K562 (cell line): ENCODE measurements at regions not wholly inside any gene's neighbourhood (a gene's known extent, or its start where the extent isn't known, plus 50 kb on each side); places are given as distances from the start of the nearest gene placed in this dataset.

ENCODE experiments used
- ATAC-seq: fragments of 200-7000 bp; cut with Tn5 transposase; 3 replicates; pipeline ENCODE4 v1.9.1; 2020; ENCODE audit warnings: moderate library complexity
- BruUV-seq: library from RNA; stranded (reverse); fragments of 400-500 nt; replicated peaks from 2 replicates; lab custom pipeline; 2021; lab: Mats Ljungman, UMichigan
- CTCF ChIA-PET: fragments of 300-600 bp; formaldehyde crosslinking; extraction: SDS; loops from one replicate; lab custom pipeline; 2021; ENCODE audit warnings: low intra/inter-chr PET ratio; lab: Yijun Ruan, JAX
- POLR2A ChIA-PET: fragments of 300-600, 350-650 bp; sonication (Branson Sonifier 250); formaldehyde crosslinking; extraction: SDS; loops from one replicate; lab custom pipeline; 2021; ENCODE audit warnings: antibody characterized with exemption, inconsistent platforms; lab: Yijun Ruan, JAX
- DNase-seq, 4 experiments: peaks; one replicate each; pipeline versions ENCODE4 v3.0.0 to v3.0.0-alpha.2; 2011 to 2018; ENCODE audit warnings: low spot score in 3 of 4, mixed read lengths in 3 of 4; ENCODE audit errors: extremely low read depth in 1 of 4
- FAIRE-seq: peaks from 2 replicates; lab custom pipeline; 2011; peaks lifted over from hg19 to GRCh38; lab: Jason Lieb, UNC
- H2AFZ ChIP-seq: 2 replicates; pipeline ENCODE4 v1.6.0; 2011; ENCODE audit warnings: low read depth, low read length, control low read depth, inconsistent platforms
- H3K27ac ChIP-seq: fragments of 200-600 bp; 3 replicates; pipeline ENCODE4 v1.8.0; 2011; ENCODE audit warnings: low read depth, mild to moderate bottlenecking, control low read depth, inconsistent platforms, low read length, moderate library complexity, mixed read lengths; ENCODE audit errors: extremely low read depth
- H3K27me3 ChIP-seq, 2 experiments: fragments of 300-600 bp in 1 of 2; 2 replicates in 1 of 2; 3 replicates in 1 of 2; pipeline versions ENCODE4 v1.6.0 to v1.8.0; 2011; ENCODE audit warnings: inconsistent platforms in 2 of 2, low read length in 2 of 2, mild to moderate bottlenecking in 1 of 2, mixed read lengths in 1 of 2, moderate library complexity in 1 of 2; ENCODE audit not compliant: control insufficient read depth in 2 of 2, insufficient read depth in 2 of 2
- H3K36me3 ChIP-seq: fragments of 300-600 bp; 3 replicates; pipeline ENCODE4 v1.8.0; 2011; ENCODE audit warnings: mild to moderate bottlenecking, low read length, inconsistent platforms; ENCODE audit not compliant: control insufficient read depth, insufficient read depth
- H3K4me1 ChIP-seq, 2 experiments: fragments of 200-600 bp in 1 of 2; replicated peaks in 1 of 2; 2 replicates in 1 of 2; 3 replicates in 1 of 2; pipeline versions ENCODE4 v1.5.1 to v1.8.0; 2011; ENCODE audit warnings: inconsistent platforms in 2 of 2, low read length in 2 of 2, mild to moderate bottlenecking in 1 of 2, mixed read lengths in 1 of 2, moderate library complexity in 1 of 2; ENCODE audit not compliant: control insufficient read depth in 2 of 2, insufficient read depth in 2 of 2
- H3K4me2 ChIP-seq: 2 replicates; pipeline ENCODE4 v1.6.1; 2011; ENCODE audit warnings: low read length, control low read depth, inconsistent platforms, mixed read lengths; ENCODE audit not compliant: insufficient read depth
- H3K4me3 ChIP-seq: fragments of 200-600 bp; sonication (generic), shearing (Covaris generic); 2 replicates; pipeline ENCODE4 v1.5.1; 2016; ENCODE audit warnings: control low read depth, inconsistent platforms
- H3K79me2 ChIP-seq: fragments of 200-600 bp; 3 replicates; pipeline ENCODE4 v1.8.0; 2011; ENCODE audit warnings: low read length, inconsistent platforms; ENCODE audit not compliant: control insufficient read depth, insufficient read depth
- H3K9ac ChIP-seq, 2 experiments: 2 replicates each; pipeline versions ENCODE4 v1.6.0 to v1.6.1; 2011; ENCODE audit warnings: low read depth in 2 of 2, low read length in 2 of 2, control low read depth in 1 of 2, inconsistent platforms in 1 of 2, mild to moderate bottlenecking in 1 of 2, mixed read lengths in 1 of 2; ENCODE audit not compliant: insufficient read depth in 1 of 2
- H3K9me1 ChIP-seq: one replicate; pipeline ENCODE4 v1.6.0; 2011; ENCODE audit warnings: inconsistent platforms, mild to moderate bottlenecking, low read length, moderate library complexity; ENCODE audit not compliant: control insufficient read depth, insufficient read depth
- H3K9me3 ChIP-seq: replicated peaks from 2 replicates; pipeline ENCODE4 v1.5.1; 2011; ENCODE audit warnings: low read depth, low read length, inconsistent platforms; ENCODE audit not compliant: control insufficient read depth, insufficient read depth
- H4K20me1 ChIP-seq: replicated peaks from 2 replicates; pipeline ENCODE4 v1.6.1; 2011; ENCODE audit warnings: low read length, inconsistent platforms, mixed read lengths; ENCODE audit not compliant: control insufficient read depth, insufficient read depth
- CBX1 ChIP-seq: sonication (generic); IDR thresholded peaks from 2 replicates; pipeline ENCODE4 v1.6.1; 2016; ENCODE audit warnings: antibody characterized with exemption, low read depth, mild to moderate bottlenecking
- CREB1 ChIP-seq, 2 experiments: sonication (generic) in 1 of 2; formaldehyde crosslinking in 1 of 2; IDR thresholded peaks; 2 replicates each; pipeline versions ENCODE4 v1.6.1 to v1.8.0; 2012 to 2022; ENCODE audit warnings: inconsistent platforms in 1 of 2, mild to moderate bottlenecking in 1 of 2, missing genetic modification reagents in 1 of 2, moderate library complexity in 1 of 2
- KDM1A ChIP-seq, 2 experiments: fragments of 450-650 bp; IDR thresholded peaks; 2 replicates each; pipeline ENCODE4 v1.6.1; 2016; ENCODE audit warnings: mild to moderate bottlenecking in 2 of 2
- RFX7 ChIP-seq: fragments of 250-450 bp; sonication (Bioruptor Pico); IDR thresholded peaks from 2 replicates; pipeline ENCODE4 v1.5.1; 2021; ENCODE audit warnings: mild to moderate bottlenecking
- SAP30 ChIP-seq: fragments of 200-600 bp; sonication (generic); IDR thresholded peaks from 2 replicates; pipeline ENCODE4 v1.6.1; 2012; ENCODE audit warnings: borderline replicate concordance, low read depth, mild to moderate bottlenecking, moderate library complexity, low read length, control low read depth, inconsistent platforms; ENCODE audit not compliant: insufficient read depth, poor library complexity, severe bottlenecking
- SRF ChIP-seq, 2 experiments: fragments of 250-450, 450-650 bp in 1 of 2; sonication (Bioruptor Pico) in 1 of 2; sonication (generic) in 1 of 2; formaldehyde crosslinking; IDR thresholded peaks; 2 replicates each; pipeline versions ENCODE4 v1.5.0 to v1.5.1; 2020 to 2022; ENCODE audit warnings: mild to moderate bottlenecking in 1 of 2, missing genetic modification reagents in 1 of 2
- ZNF140 ChIP-seq: fragments of 250-450 bp; sonication (Bioruptor Pico); IDR thresholded peaks from 2 replicates; pipeline ENCODE4 v1.8.0; 2021; ENCODE audit warnings: moderate library complexity, mild to moderate bottlenecking, inconsistent platforms
- WGBS: fragments of 100-300 bp; shearing (Covaris generic); methylation state at CpG from one replicate; pipeline ENCODE4 v1.1.6; 2016; ENCODE audit warnings: low coverage, mixed read lengths; ENCODE audit not compliant: insufficient coverage; ENCODE audit errors: missing lambda C conversion rate; 5-methylcytosine and 5-hydroxymethylcytosine counted together
- in situ Hi-C: fragments of 300-500 bp; cut with MboI; formaldehyde crosslinking; loops from 4 replicates; pipeline ENCODE4 v1.15.0; 2018; ENCODE audit warnings: inconsistent platforms, mixed read lengths
- intact Hi-C: fragments of 100-400 bp; cut with micrococcal nuclease; formaldehyde crosslinking; loops from 2 replicates; pipeline ENCODE4 v1.14.2; 2022
- TF ChIP-seq, protein P1 (sequence below): fragments of 450-650 bp; IDR thresholded peaks from 2 replicates; pipeline ENCODE4 v1.6.1; 2018; ENCODE audit not compliant: partially characterized antibody
- TF ChIP-seq, protein P2 (sequence below): fragments of 450-650 bp; formaldehyde crosslinking; IDR thresholded peaks from 2 replicates; pipeline ENCODE4 v1.4.0; 2020; ENCODE audit warnings: mild to moderate bottlenecking, moderate library complexity

DNA sequence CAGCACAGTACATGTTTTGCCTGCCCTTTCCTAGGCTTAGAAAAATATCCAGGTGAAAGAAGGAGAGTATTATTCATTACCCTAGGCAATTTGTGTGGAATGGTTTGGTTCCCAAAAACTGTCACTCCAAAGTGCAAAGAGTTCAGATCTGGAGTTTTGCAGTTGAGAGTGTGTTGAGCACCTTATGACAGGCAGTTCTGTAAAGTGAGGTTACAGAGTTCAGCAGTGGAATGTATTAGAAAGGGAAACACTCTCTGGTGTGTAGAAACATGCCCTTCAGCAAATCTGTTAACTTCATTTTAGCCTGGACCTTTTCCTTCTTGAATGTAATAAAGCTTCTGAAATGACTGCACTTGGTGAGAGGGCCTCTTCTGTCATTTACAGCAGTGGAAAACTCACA, 154.0 kb upstream of the SSTR1 start:
- no peaks in the 10 kb centered on the region for H3K79me2 ChIP-seq
- no peaks in the 10 kb centered on the region for H3K27me3 ChIP-seq
- no peak overlapping the region for H3K27ac ChIP-seq
- H2AFZ ChIP-seq, result no peak overlapping the region
- H3K36me3 ChIP-seq, result no peaks in the 10 kb centered on the region
- no peak overlapping the region for H3K4me2 ChIP-seq
- no peaks in the 10 kb centered on the region for H4K20me1 ChIP-seq
- H3K9ac ChIP-seq, result no peak overlapping the region
- no peaks in the 10 kb centered on the region for H3K9me3 ChIP-seq
- ChIA-PET POLR2A (no interaction called here), CTCF (no interaction called here)
- no TSS peak for BruUV-seq
- no peak for FAIRE-seq
- TF ChIP-seq CBX1, result no peak
- no peak for TF ChIP-seq CREB1 (IDR thresholded peaks at IDR 0.05)
- no peak for TF ChIP-seq CREB1 (CRISPR knock-in tag; IDR thresholded peaks at IDR 0.05)
- TF ChIP-seq SRF (CRISPR knock-in tag; IDR thresholded peaks at IDR 0.05), result no peak
- TF ChIP-seq ZNF140 (CRISPR knock-in tag), result no peak
- TF ChIP-seq SAP30, result no peak
- no peak overlapping the region for H3K4me3 ChIP-seq
- no peak for DNase-seq
- H3K4me1 ChIP-seq, result no peaks in the 10 kb centered on the region
- no peak for ATAC-seq
- in situ Hi-C loops, result no loop called here
- intact Hi-C loops, result no loop called here
- H3K9me1 ChIP-seq, result no peaks in the 10 kb centered on the region

DNA sequence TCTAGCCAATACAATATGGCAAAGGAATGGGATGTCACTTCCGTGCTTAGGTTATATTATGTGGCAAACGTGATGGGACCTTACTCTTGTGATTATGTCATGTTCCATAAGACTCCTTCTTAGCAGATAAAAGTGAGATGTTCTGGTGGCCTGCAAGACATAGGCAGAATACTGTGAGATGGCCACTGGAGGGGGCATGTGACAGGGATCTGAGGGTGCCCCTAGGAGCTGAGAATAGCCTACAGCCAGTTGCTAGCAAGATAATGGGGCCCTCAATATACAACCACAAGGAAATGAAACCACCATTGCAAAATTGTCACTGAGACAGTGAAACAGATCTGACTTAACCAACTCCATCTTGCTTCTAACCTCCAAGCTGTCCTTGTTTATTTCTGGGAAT, 151.4 kb upstream of the SSTR1 start:
- ChIA-PET CTCF (no interaction called here), POLR2A (no interaction called here)
- no peak overlapping the region for H3K4me2 ChIP-seq
- TF ChIP-seq, protein P1, sequence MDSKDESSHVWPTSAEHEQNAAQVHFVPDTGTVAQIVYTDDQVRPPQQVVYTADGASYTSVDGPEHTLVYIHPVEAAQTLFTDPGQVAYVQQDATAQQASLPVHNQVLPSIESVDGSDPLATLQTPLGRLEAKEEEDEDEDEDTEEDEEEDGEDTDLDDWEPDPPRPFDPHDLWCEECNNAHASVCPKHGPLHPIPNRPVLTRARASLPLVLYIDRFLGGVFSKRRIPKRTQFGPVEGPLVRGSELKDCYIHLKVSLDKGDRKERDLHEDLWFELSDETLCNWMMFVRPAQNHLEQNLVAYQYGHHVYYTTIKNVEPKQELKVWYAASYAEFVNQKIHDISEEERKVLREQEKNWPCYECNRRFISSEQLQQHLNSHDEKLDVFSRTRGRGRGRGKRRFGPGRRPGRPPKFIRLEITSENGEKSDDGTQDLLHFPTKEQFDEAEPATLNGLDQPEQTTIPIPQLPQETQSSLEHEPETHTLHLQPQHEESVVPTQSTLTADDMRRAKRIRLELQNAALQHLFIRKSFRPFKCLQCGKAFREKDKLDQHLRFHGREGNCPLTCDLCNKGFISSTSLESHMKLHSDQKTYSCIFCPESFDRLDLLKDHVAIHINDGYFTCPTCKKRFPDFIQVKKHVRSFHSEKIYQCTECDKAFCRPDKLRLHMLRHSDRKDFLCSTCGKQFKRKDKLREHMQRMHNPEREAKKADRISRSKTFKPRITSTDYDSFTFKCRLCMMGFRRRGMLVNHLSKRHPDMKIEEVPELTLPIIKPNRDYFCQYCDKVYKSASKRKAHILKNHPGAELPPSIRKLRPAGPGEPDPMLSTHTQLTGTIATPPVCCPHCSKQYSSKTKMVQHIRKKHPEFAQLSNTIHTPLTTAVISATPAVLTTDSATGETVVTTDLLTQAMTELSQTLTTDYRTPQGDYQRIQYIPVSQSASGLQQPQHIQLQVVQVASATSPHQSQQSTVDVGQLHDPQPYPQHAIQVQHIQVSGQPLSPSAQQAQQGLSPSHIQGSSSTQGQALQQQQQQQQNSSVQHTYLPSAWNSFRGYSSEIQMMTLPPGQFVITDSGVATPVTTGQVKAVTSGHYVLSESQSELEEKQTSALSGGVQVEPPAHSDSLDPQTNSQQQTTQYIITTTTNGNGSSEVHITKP, result no peak
- TF ChIP-seq KDM1A (IDR thresholded peaks at IDR 0.05) (no peak), RFX7 (CRISPR knock-in tag) (no peak)
- TF ChIP-seq, protein P2, sequence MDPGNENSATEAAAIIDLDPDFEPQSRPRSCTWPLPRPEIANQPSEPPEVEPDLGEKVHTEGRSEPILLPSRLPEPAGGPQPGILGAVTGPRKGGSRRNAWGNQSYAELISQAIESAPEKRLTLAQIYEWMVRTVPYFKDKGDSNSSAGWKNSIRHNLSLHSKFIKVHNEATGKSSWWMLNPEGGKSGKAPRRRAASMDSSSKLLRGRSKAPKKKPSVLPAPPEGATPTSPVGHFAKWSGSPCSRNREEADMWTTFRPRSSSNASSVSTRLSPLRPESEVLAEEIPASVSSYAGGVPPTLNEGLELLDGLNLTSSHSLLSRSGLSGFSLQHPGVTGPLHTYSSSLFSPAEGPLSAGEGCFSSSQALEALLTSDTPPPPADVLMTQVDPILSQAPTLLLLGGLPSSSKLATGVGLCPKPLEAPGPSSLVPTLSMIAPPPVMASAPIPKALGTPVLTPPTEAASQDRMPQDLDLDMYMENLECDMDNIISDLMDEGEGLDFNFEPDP (CRISPR knock-in tag), result no peak
- H3K27me3 ChIP-seq, result no peaks in the 10 kb centered on the region
- H3K27ac ChIP-seq, result no peak overlapping the region
- FAIRE-seq (no peak), DNase-seq (no peak), ATAC-seq (no peak)
- in situ Hi-C loops (no loop called here), intact Hi-C loops (no loop called here)
- WGBS, result 0% methylated on average over 2 of the region's 2 CpGs
- H2AFZ ChIP-seq, result no peak overlapping the region
- H3K79me2 ChIP-seq, result no peaks in the 10 kb centered on the region
- no peaks in the 10 kb centered on the region for H3K4me1 ChIP-seq
- H3K36me3 ChIP-seq, result no peaks in the 10 kb centered on the region
- no peaks in the 10 kb centered on the region for H4K20me1 ChIP-seq
- H3K9me1 ChIP-seq, result no peaks in the 10 kb centered on the region
- no peaks in the 10 kb centered on the region for H3K9me3 ChIP-seq
- no peak overlapping the region for H3K9ac ChIP-seq
- no TSS peak for BruUV-seq
- H3K4me3 ChIP-seq, result no peak overlapping the region
